Activated T-cell treated with anti-CD3 and anti-CD28 coated beads, Interleukin-2, amount 50 U/mL, for 72 hours (primary cell): ENCODE measurements at regions not wholly inside any gene's neighbourhood (a gene's known extent, or its start where the extent isn't known, plus 50 kb on each side); places are given as distances from the start of the nearest gene placed in this dataset.

Experiments
- ATAC-seq, 2 donors: fragments of 150-1000 bp; cut with Tn5 transposase; replicated peaks in 1 of 2; 2 replicates each; pipeline ENCODE4 v1.10.0; 2021; ENCODE audit warnings: moderate library complexity in 2 of 2, mild to moderate bottlenecking in 1 of 2
- DNase-seq, 2 donors: peaks; one replicate each; pipeline ENCODE4 v3.0.0; 2021 to 2022; ENCODE audit warnings: mixed read lengths in 1 of 2
- H3K27ac Mint-ChIP-seq: one replicate; pipeline ENCODE4 v1.8.0; 2022; ENCODE audit warnings: mild to moderate bottlenecking, moderate library complexity, mixed read lengths
- H3K27me3 Mint-ChIP-seq: one replicate; pipeline ENCODE4 v1.8.0; 2022; ENCODE audit warnings: low read depth, mixed read lengths
- H3K36me3 Mint-ChIP-seq, 2 donors: one replicate each; pipeline ENCODE4 v1.8.0; 2022; ENCODE audit warnings: mixed read lengths in 2 of 2, mild to moderate bottlenecking in 1 of 2; ENCODE audit not compliant: insufficient read depth in 2 of 2
- H3K4me1 Mint-ChIP-seq: one replicate; pipeline ENCODE4 v1.8.0; 2022; ENCODE audit warnings: low read depth, mixed read lengths
- H3K4me3 Mint-ChIP-seq, 2 donors: one replicate each; pipeline ENCODE4 v1.8.0; 2022; ENCODE audit warnings: mild to moderate bottlenecking in 2 of 2, mixed read lengths in 2 of 2, moderate library complexity in 2 of 2
- H3K9me3 Mint-ChIP-seq, 2 donors: one replicate each; pipeline ENCODE4 v1.8.0; 2022; ENCODE audit warnings: mixed read lengths in 2 of 2

- peaks cover 18% of the 10 kb centered on the region for H3K27me3 Mint-ChIP-seq
- H3K36me3 Mint-ChIP-seq: no peaks in the 10 kb centered on the region
- no peak overlapping the region for H3K4me3 Mint-ChIP-seq
- H3K4me1 Mint-ChIP-seq: peaks cover 3% of the 10 kb centered on the region
- no peak overlapping the region for H3K27ac Mint-ChIP-seq
- H3K9me3 Mint-ChIP-seq: peaks cover 0 to 1% of the 10 kb centered on the region in 2 donors
- ATAC-seq (no peak), DNase-seq (no peak)
Measured at GRCh38 chr10:123485341-123485960, 180.7 kb upstream of the GPR26 start.

GRCh38 chr10:123488436-123488835 is 177.7 kb upstream of the GPR26 start:
- H3K4me3 Mint-ChIP-seq: no peak overlapping the region
- no peak overlapping the region for H3K27ac Mint-ChIP-seq
- DNase-seq (no peak), ATAC-seq (no peak)
- H3K27me3 Mint-ChIP-seq: peaks cover 27% of the 10 kb centered on the region
- peaks cover 0 to 1% of the 10 kb centered on the region in 2 donors for H3K9me3 Mint-ChIP-seq
- no peaks in the 10 kb centered on the region for H3K36me3 Mint-ChIP-seq
- no peaks in the 10 kb centered on the region for H3K4me1 Mint-ChIP-seq

- ATAC-seq (no peak), DNase-seq (no peak)
- H3K27me3 Mint-ChIP-seq: peaks cover 31% of the 10 kb centered on the region
- no peaks in the 10 kb centered on the region for H3K4me1 Mint-ChIP-seq
- peaks cover 0 to 1% of the 10 kb centered on the region in 2 donors for H3K9me3 Mint-ChIP-seq
- H3K4me3 Mint-ChIP-seq: no peak overlapping the region
- no peak overlapping the region for H3K27ac Mint-ChIP-seq
- no peaks in the 10 kb centered on the region for H3K36me3 Mint-ChIP-seq
Measured at GRCh38 chr10:123491364-123491763, 174.8 kb upstream of the GPR26 start.

- Mint-ChIP-seq H3K4me3 (no peak overlapping the region), H3K27ac (no peak overlapping the region), H3K4me1 (no peaks in the 10 kb centered on the region), H3K36me3 (no peaks in the 10 kb centered on the region), H3K9me3 (peaks cover 0 to 1% of the 10 kb centered on the region in 2 donors), H3K27me3 (peaks cover 24% of the 10 kb centered on the region)
- DNase-seq (no peak), ATAC-seq (no peak)
Measured at GRCh38 chr10:123492016-123492415, 174.1 kb upstream of the GPR26 start.

DNA sequence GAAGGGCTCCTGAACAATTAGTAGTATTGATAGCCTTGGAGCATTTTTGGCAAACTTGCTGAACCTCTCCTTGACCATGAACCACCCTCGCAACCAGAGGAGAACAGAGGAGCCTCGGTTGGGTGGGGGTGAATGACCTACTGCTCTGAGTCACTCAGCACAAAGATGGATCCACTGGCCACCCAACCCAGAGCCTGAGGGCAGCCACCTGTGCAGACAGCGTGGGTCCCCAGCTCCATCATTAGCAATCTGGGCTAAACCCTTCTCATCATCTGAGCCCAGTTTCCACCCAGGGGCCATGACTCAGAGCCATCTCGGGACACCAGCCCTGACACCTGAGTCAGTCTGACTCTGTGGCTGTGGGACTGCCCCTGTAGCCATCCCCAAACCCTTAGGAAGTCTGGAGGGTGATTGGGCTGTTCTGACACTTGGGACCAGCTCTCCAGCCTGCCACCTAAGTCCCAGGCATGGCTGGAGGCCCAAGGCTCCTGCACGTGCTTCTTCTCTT is 171.8 kb upstream of the GPR26 start:
- no peaks in the 10 kb centered on the region for H3K36me3 Mint-ChIP-seq
- H3K4me1 Mint-ChIP-seq: no peaks in the 10 kb centered on the region
- peaks cover 26% of the 10 kb centered on the region for H3K27me3 Mint-ChIP-seq
- DNase-seq: no peak
- ATAC-seq: no peak
- H3K27ac Mint-ChIP-seq: no peak overlapping the region
- H3K4me3 Mint-ChIP-seq: no peak overlapping the region
- peaks cover 0 to 1% of the 10 kb centered on the region in 2 donors for H3K9me3 Mint-ChIP-seq

- Mint-ChIP-seq H3K27me3 (peaks cover 24% of the 10 kb centered on the region), H3K27ac (no peak overlapping the region), H3K36me3 (no peaks in the 10 kb centered on the region), H3K4me3 (no peak overlapping the region), H3K4me1 (no peaks in the 10 kb centered on the region), H3K9me3 (no peaks in the 10 kb centered on the region)
- ATAC-seq (no peak), DNase-seq (no peak)
Measured at GRCh38 chr10:123496375-123496774, 169.8 kb upstream of the GPR26 start.

DNA sequence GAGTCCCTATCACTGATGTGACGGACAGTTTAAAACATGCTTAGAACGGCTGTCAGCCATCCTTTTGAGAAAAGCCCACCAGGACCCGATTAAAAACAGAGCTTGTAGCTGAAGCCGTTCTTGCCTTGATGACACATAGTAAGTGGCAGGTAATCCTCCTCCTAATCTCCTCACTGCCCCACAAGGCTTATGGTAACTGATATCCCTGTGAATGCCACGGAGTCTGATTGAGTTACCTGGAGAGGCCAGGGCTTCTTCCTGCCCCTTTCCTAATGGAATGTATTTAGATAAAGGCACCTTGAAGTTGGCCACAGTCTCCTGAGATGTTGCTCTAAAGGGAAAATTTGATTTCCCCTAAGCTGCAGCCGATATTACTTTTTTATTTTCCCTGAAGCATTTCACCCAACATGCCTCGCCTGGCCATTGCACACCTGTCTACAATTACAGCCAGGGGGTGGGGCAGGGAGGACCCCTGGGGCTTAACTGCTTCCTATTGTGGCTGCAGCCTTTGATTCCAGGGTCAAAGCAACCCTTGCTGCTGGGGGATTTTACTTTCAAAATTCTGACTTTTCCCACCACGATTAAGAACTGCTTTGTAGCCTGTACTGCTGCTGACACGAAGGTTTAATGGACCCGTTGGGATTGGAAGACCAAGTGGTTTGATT is 169.0 kb upstream of the GPR26 start:
- H3K27me3 Mint-ChIP-seq: peaks cover 24% of the 10 kb centered on the region
- no peak overlapping the region for H3K27ac Mint-ChIP-seq
- H3K9me3 Mint-ChIP-seq: no peaks in the 10 kb centered on the region
- ATAC-seq: no peak
- no peaks in the 10 kb centered on the region for H3K36me3 Mint-ChIP-seq
- no peaks in the 10 kb centered on the region for H3K4me1 Mint-ChIP-seq
- DNase-seq: no peak
- H3K4me3 Mint-ChIP-seq: no peak overlapping the region

- no peak for DNase-seq
- ATAC-seq: no peak
- Mint-ChIP-seq H3K9me3 (no peaks in the 10 kb centered on the region), H3K36me3 (no peaks in the 10 kb centered on the region), H3K4me1 (no peaks in the 10 kb centered on the region), H3K27ac (no peak overlapping the region), H3K27me3 (peaks cover 24% of the 10 kb centered on the region), H3K4me3 (no peak overlapping the region)
Measured at GRCh38 chr10:123500110-123500509, 166.0 kb upstream of the GPR26 start.

DNA sequence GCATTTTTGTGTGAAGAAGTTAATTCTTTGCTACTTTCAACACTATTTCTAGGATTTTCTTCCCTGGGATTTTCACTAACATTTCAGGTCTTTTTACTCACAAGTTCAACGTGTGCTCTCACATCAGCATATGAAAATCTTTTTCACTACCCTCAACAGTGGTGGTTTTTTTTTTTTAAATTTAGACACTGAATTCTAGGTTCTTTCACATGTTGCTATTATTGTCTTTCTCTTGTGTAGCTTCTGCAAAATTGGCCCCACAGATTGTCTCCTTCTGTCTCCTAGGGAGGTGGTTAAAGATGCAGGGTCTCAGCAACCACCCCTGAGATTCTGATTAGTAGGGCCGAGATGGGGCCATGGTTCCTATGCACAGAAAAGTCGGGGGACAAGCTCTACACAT is 165.0 kb upstream of the GPR26 start:
- Mint-ChIP-seq H3K36me3 (no peaks in the 10 kb centered on the region), H3K4me1 (no peaks in the 10 kb centered on the region), H3K27me3 (peaks cover 17% of the 10 kb centered on the region), H3K9me3 (no peaks in the 10 kb centered on the region), H3K4me3 (no peak overlapping the region), H3K27ac (no peak overlapping the region)
- DNase-seq (no peak), ATAC-seq (no peak)

DNA sequence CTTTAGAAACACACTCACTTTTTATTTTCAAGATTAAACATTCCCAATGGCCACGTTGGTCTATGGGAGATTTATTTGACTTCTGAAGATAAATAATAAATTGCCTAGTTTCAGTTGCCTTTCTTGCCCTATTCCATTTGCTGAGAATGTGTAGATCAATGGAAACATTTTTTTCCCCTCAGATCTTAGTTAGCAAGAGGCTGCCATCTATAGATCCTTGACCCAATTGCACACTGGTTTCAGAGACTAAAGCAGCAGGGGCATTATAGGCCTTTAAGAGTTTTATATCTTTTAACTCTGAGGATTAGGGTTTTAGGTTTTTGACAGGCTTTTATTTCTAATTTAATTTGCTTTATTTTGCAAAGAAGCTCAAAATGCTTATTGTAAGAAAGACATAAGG is 163.2 kb upstream of the GPR26 start:
- H3K4me3 Mint-ChIP-seq: no peak overlapping the region
- H3K27ac Mint-ChIP-seq: no peak overlapping the region
- ATAC-seq (no peak), DNase-seq (no peak)
- H3K27me3 Mint-ChIP-seq: peaks cover 17% of the 10 kb centered on the region
- no peaks in the 10 kb centered on the region for H3K4me1 Mint-ChIP-seq
- no peaks in the 10 kb centered on the region for H3K9me3 Mint-ChIP-seq
- no peaks in the 10 kb centered on the region for H3K36me3 Mint-ChIP-seq

DNA sequence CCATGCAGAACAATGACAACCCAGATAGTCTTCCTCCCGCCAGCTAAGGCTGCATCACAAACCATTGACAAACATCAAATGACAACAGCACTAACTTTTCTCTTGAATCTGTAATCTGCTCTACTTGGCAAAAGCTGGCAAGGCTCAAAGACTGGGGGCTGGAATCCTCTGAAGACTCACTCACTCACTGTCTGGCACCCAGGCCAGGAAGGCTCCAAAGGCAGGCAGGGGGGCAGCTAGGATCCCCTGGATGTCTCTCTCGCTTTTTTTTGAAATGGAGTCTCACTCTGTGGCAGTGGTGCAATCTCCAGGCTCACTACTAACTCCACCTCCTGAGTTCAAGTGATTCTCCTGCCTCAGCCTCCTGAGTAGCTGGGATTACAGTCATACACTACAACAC is 159.7 kb upstream of the GPR26 start:
- Mint-ChIP-seq H3K27ac (no peak overlapping the region), H3K9me3 (no peaks in the 10 kb centered on the region), H3K4me3 (no peak overlapping the region), H3K36me3 (no peaks in the 10 kb centered on the region), H3K4me1 (no peaks in the 10 kb centered on the region), H3K27me3 (peaks cover 8% of the 10 kb centered on the region)
- ATAC-seq (no peak), DNase-seq (no peak)

GRCh38 chr10:123507298-123507697 is 158.9 kb upstream of the GPR26 start:
- Mint-ChIP-seq H3K4me3 (no peak overlapping the region), H3K4me1 (no peaks in the 10 kb centered on the region), H3K27ac (no peak overlapping the region), H3K27me3 (no peaks in the 10 kb centered on the region), H3K36me3 (no peaks in the 10 kb centered on the region), H3K9me3 (no peaks in the 10 kb centered on the region)
- no peak for DNase-seq
- no peak for ATAC-seq

GRCh38 chr10:123509338-123509737 is 156.8 kb upstream of the GPR26 start:
- Mint-ChIP-seq H3K27me3 (no peaks in the 10 kb centered on the region), H3K4me1 (no peaks in the 10 kb centered on the region), H3K4me3 (no peak overlapping the region), H3K9me3 (no peaks in the 10 kb centered on the region), H3K36me3 (no peaks in the 10 kb centered on the region), H3K27ac (no peak overlapping the region)
- ATAC-seq (no peak), DNase-seq (no peak)
